ENCODE measurements at regions not wholly inside any gene's neighbourhood (a gene's known extent, or its start where the extent isn't known, plus 50 kb on each side); places are given as distances from the start of the nearest gene placed in this dataset.
"Not testable (repeated sequence)": the region's sequence is repeated elsewhere in the genome, so short reads cannot be mapped to it uniquely, and the experiment has no call there.

- H3K4me3 ChIP-seq (ENCODE audit: control insufficient read depth in 1 of 2, extremely low read depth in 1 of 2, low read length in 1 of 2); H3K27ac Mint-ChIP-seq; H3K9me3 ChIP-seq; H3K27ac ChIP-seq (ENCODE audit: low read length); H3K9me3 Mint-ChIP-seq; DNase-seq; H3K36me3 Mint-ChIP-seq; H3K27me3 Mint-ChIP-seq; H3K4me3 Mint-ChIP-seq; POLR2A ChIA-PET; CTCF ChIA-PET; H3K36me3 ChIP-seq (ENCODE audit: control insufficient read depth in 2 of 2, extremely low read depth in 1 of 2, insufficient read depth in 1 of 2, low read length in 1 of 2); ATAC-seq (replicated peaks in 1 of 4); H3K27me3 ChIP-seq (replicated peaks in 1 of 2; ENCODE audit: control insufficient read depth in 2 of 2, extremely low read depth in 1 of 2, insufficient read depth in 2 of 2, low read length in 1 of 2); H3K4me1 ChIP-seq (ENCODE audit: control insufficient read depth in 1 of 2, extremely low read depth in 1 of 2, insufficient read depth in 2 of 2, low read length in 2 of 2); H3K4me1 Mint-ChIP-seq: not testable (repeated sequence)
- WGBS (ENCODE audit: insufficient coverage) = no CpG with 5 or more reads among the region's 5 CpGs
Observed at GRCh38 chrY:18078452-18078851, 52.9 kb downstream of the CDY2A start.

- H3K4me3 Mint-ChIP-seq; H3K27me3 ChIP-seq (replicated peaks in 1 of 2; ENCODE audit: control insufficient read depth in 2 of 2, extremely low read depth in 1 of 2, insufficient read depth in 2 of 2, low read length in 1 of 2); H3K27me3 Mint-ChIP-seq; H3K4me1 ChIP-seq (ENCODE audit: control insufficient read depth in 1 of 2, extremely low read depth in 1 of 2, insufficient read depth in 2 of 2, low read length in 2 of 2); H3K27ac ChIP-seq (ENCODE audit: low read length); H3K9me3 ChIP-seq; H3K4me1 Mint-ChIP-seq; H3K27ac Mint-ChIP-seq; H3K36me3 Mint-ChIP-seq; DNase-seq; H3K36me3 ChIP-seq (ENCODE audit: control insufficient read depth in 2 of 2, extremely low read depth in 1 of 2, insufficient read depth in 1 of 2, low read length in 1 of 2); ATAC-seq (replicated peaks in 1 of 4); CTCF ChIA-PET; H3K9me3 Mint-ChIP-seq; POLR2A ChIA-PET; H3K4me3 ChIP-seq (ENCODE audit: control insufficient read depth in 1 of 2, extremely low read depth in 1 of 2, low read length in 1 of 2): not testable (repeated sequence)
- WGBS (ENCODE audit: insufficient coverage) = no CpG with 5 or more reads among the region's 4 CpGs
Observed at GRCh38 chrY:18085910-18086309, 60.3 kb downstream of the CDY2A start.

- H3K27me3 ChIP-seq (replicated peaks in 1 of 2; ENCODE audit: control insufficient read depth in 2 of 2, extremely low read depth in 1 of 2, insufficient read depth in 2 of 2, low read length in 1 of 2); H3K27ac Mint-ChIP-seq; H3K4me1 Mint-ChIP-seq; H3K9me3 ChIP-seq; H3K9me3 Mint-ChIP-seq; H3K4me3 ChIP-seq (ENCODE audit: control insufficient read depth in 1 of 2, extremely low read depth in 1 of 2, low read length in 1 of 2); H3K27ac ChIP-seq (ENCODE audit: low read length); H3K27me3 Mint-ChIP-seq; H3K4me1 ChIP-seq (ENCODE audit: control insufficient read depth in 1 of 2, extremely low read depth in 1 of 2, insufficient read depth in 2 of 2, low read length in 2 of 2); POLR2A ChIA-PET; H3K36me3 ChIP-seq (ENCODE audit: control insufficient read depth in 2 of 2, extremely low read depth in 1 of 2, insufficient read depth in 1 of 2, low read length in 1 of 2); ATAC-seq (replicated peaks in 1 of 4); CTCF ChIA-PET; H3K36me3 Mint-ChIP-seq; DNase-seq; H3K4me3 Mint-ChIP-seq: not testable (repeated sequence)
- no CpG with 5 or more reads among the region's 3 CpGs for WGBS (ENCODE audit: insufficient coverage)
Observed at GRCh38 chrY:18086361-18086977, 60.9 kb downstream of the CDY2A start.

- H3K4me1 ChIP-seq (ENCODE audit: control insufficient read depth in 1 of 2, extremely low read depth in 1 of 2, insufficient read depth in 2 of 2, low read length in 2 of 2); H3K27me3 Mint-ChIP-seq; H3K4me3 ChIP-seq (ENCODE audit: control insufficient read depth in 1 of 2, extremely low read depth in 1 of 2, low read length in 1 of 2); H3K4me1 Mint-ChIP-seq; H3K36me3 Mint-ChIP-seq; H3K4me3 Mint-ChIP-seq; H3K9me3 ChIP-seq; H3K9me3 Mint-ChIP-seq; DNase-seq; CTCF ChIA-PET; H3K27me3 ChIP-seq (replicated peaks in 1 of 2; ENCODE audit: control insufficient read depth in 2 of 2, extremely low read depth in 1 of 2, insufficient read depth in 2 of 2, low read length in 1 of 2); H3K27ac Mint-ChIP-seq; ATAC-seq (replicated peaks in 1 of 4); H3K36me3 ChIP-seq (ENCODE audit: control insufficient read depth in 2 of 2, extremely low read depth in 1 of 2, insufficient read depth in 1 of 2, low read length in 1 of 2); POLR2A ChIA-PET; H3K27ac ChIP-seq (ENCODE audit: low read length): not testable (repeated sequence)
- no CpG with 5 or more reads among the region's 5 CpGs for WGBS (ENCODE audit: insufficient coverage)
Observed at GRCh38 chrY:18087943-18088655, 62.5 kb downstream of the CDY2A start.

GRCh38 chrY:18092952-18093351 lies 67.4 kb downstream of the CDY2A start:
- WGBS (ENCODE audit: insufficient coverage) = no CpG with 5 or more reads among the region's 3 CpGs

GRCh38 chrY:18105691-18106090 lies 80.1 kb downstream of the CDY2A start:
- no CpG with 5 or more reads among the region's 2 CpGs for WGBS (ENCODE audit: insufficient coverage)
- H3K27ac Mint-ChIP-seq; H3K27me3 Mint-ChIP-seq; H3K27ac ChIP-seq (ENCODE audit: low read length); H3K9me3 Mint-ChIP-seq; CTCF ChIA-PET; POLR2A ChIA-PET; H3K9me3 ChIP-seq; H3K4me3 Mint-ChIP-seq; H3K4me3 ChIP-seq (ENCODE audit: control insufficient read depth in 1 of 2, extremely low read depth in 1 of 2, low read length in 1 of 2); ATAC-seq (replicated peaks in 1 of 4); H3K4me1 ChIP-seq (ENCODE audit: control insufficient read depth in 1 of 2, extremely low read depth in 1 of 2, insufficient read depth in 2 of 2, low read length in 2 of 2); DNase-seq; H3K36me3 ChIP-seq (ENCODE audit: control insufficient read depth in 2 of 2, extremely low read depth in 1 of 2, insufficient read depth in 1 of 2, low read length in 1 of 2); H3K4me1 Mint-ChIP-seq; H3K36me3 Mint-ChIP-seq; H3K27me3 ChIP-seq (replicated peaks in 1 of 2; ENCODE audit: control insufficient read depth in 2 of 2, extremely low read depth in 1 of 2, insufficient read depth in 2 of 2, low read length in 1 of 2): not testable (repeated sequence)

More at GRCh38 chrY:18092952-18093351, 67.4 kb downstream of the CDY2A start:
- H3K36me3 ChIP-seq (ENCODE audit: control insufficient read depth in 2 of 2, extremely low read depth in 1 of 2, insufficient read depth in 1 of 2, low read length in 1 of 2); H3K27ac Mint-ChIP-seq; H3K4me3 Mint-ChIP-seq; CTCF ChIA-PET; H3K4me1 Mint-ChIP-seq; H3K4me1 ChIP-seq (ENCODE audit: control insufficient read depth in 1 of 2, extremely low read depth in 1 of 2, insufficient read depth in 2 of 2, low read length in 2 of 2); H3K4me3 ChIP-seq (ENCODE audit: control insufficient read depth in 1 of 2, extremely low read depth in 1 of 2, low read length in 1 of 2); H3K9me3 ChIP-seq; DNase-seq; H3K27me3 Mint-ChIP-seq; POLR2A ChIA-PET; ATAC-seq (replicated peaks in 1 of 4); H3K9me3 Mint-ChIP-seq; H3K36me3 Mint-ChIP-seq; H3K27ac ChIP-seq (ENCODE audit: low read length); H3K27me3 ChIP-seq (replicated peaks in 1 of 2; ENCODE audit: control insufficient read depth in 2 of 2, extremely low read depth in 1 of 2, insufficient read depth in 2 of 2, low read length in 1 of 2): not testable (repeated sequence)

- CTCF ChIA-PET; H3K4me1 ChIP-seq (ENCODE audit: control insufficient read depth in 1 of 2, extremely low read depth in 1 of 2, insufficient read depth in 2 of 2, low read length in 2 of 2); H3K27ac ChIP-seq (ENCODE audit: low read length); H3K27me3 ChIP-seq (replicated peaks in 1 of 2; ENCODE audit: control insufficient read depth in 2 of 2, extremely low read depth in 1 of 2, insufficient read depth in 2 of 2, low read length in 1 of 2); H3K27me3 Mint-ChIP-seq; H3K9me3 Mint-ChIP-seq; H3K4me3 Mint-ChIP-seq; H3K27ac Mint-ChIP-seq; H3K4me1 Mint-ChIP-seq; DNase-seq; H3K36me3 ChIP-seq (ENCODE audit: control insufficient read depth in 2 of 2, extremely low read depth in 1 of 2, insufficient read depth in 1 of 2, low read length in 1 of 2); POLR2A ChIA-PET; H3K9me3 ChIP-seq; H3K4me3 ChIP-seq (ENCODE audit: control insufficient read depth in 1 of 2, extremely low read depth in 1 of 2, low read length in 1 of 2); H3K36me3 Mint-ChIP-seq; ATAC-seq (replicated peaks in 1 of 4): not testable (repeated sequence)
- no CpG with 5 or more reads among the region's 2 CpGs for WGBS (ENCODE audit: insufficient coverage)
Observed at GRCh38 chrY:18118388-18118787, 92.8 kb downstream of the CDY2A start.
